GM21619 (cell line): ENCODE measurements at regions not wholly inside any gene's neighbourhood (a gene's known extent, or its start where the extent isn't known, plus 50 kb on each side); places are given as distances from the start of the nearest gene placed in this dataset.

Source experiments
- ATAC-seq: cut with Tn5 transposase; IDR thresholded peaks from one replicate; pipeline ENCODE4 v1.9.1; 2021; ENCODE audit not compliant: unreplicated experiment

- ATAC-seq = no peak
Measured at GRCh38 chr3:22977042-22977441, 226.1 kb upstream of the UBE2E2 start.

- ATAC-seq = peak; percentile 79
Measured at GRCh38 chr3:22977650-22978289, 225.4 kb upstream of the UBE2E2 start.

- ATAC-seq = no peak
Measured at GRCh38 chr3:22979581-22979980, 223.5 kb upstream of the UBE2E2 start.

GRCh38 chr3:22980346-22980745 lies 222.8 kb upstream of the UBE2E2 start:
- ATAC-seq = no peak

- ATAC-seq = no peak
Measured at GRCh38 chr3:22981166-22981565, 222.0 kb upstream of the UBE2E2 start.

- ATAC-seq = no peak
Measured at GRCh38 chr3:22981861-22982260, 221.3 kb upstream of the UBE2E2 start.

GRCh38 chr3:22982981-22983587 lies 220.0 kb upstream of the UBE2E2 start:
- ATAC-seq = no peak

- ATAC-seq = no peak
Measured at GRCh38 chr3:22986958-22987357, 216.2 kb upstream of the UBE2E2 start.

- ATAC-seq = no peak
Measured at GRCh38 chr3:22988566-22988965, 214.6 kb upstream of the UBE2E2 start.

GRCh38 chr3:22989716-22990115 lies 213.4 kb upstream of the UBE2E2 start:
- ATAC-seq = no peak

- ATAC-seq = no peak
Measured at GRCh38 chr3:22990291-22991200, 212.6 kb upstream of the UBE2E2 start.

GRCh38 chr3:22994781-22995180 lies 208.3 kb upstream of the UBE2E2 start:
- ATAC-seq = no peak

- ATAC-seq = no peak
Measured at GRCh38 chr3:22996920-22997571, 206.1 kb upstream of the UBE2E2 start.

- no peak for ATAC-seq
Measured at GRCh38 chr3:23000371-23000770, 202.8 kb upstream of the UBE2E2 start.

GRCh38 chr3:23002151-23002550 lies 201.0 kb upstream of the UBE2E2 start:
- ATAC-seq = no peak

GRCh38 chr3:23002836-23003732 lies 200.0 kb upstream of the UBE2E2 start:
- ATAC-seq = no peak

- ATAC-seq = no peak
Measured at GRCh38 chr3:23003733-23004046, 199.4 kb upstream of the UBE2E2 start.

- no peak for ATAC-seq
Measured at GRCh38 chr3:23004971-23005370, 198.2 kb upstream of the UBE2E2 start.

GRCh38 chr3:23017801-23018200 lies 185.3 kb upstream of the UBE2E2 start:
- no peak for ATAC-seq

GRCh38 chr3:23019596-23020300 lies 183.4 kb upstream of the UBE2E2 start:
- no peak for ATAC-seq
